ENCODE measurements at regions not wholly inside any gene's neighbourhood (a gene's known extent, or its start where the extent isn't known, plus 50 kb on each side); places are given as distances from the start of the nearest gene placed in this dataset.

DNA sequence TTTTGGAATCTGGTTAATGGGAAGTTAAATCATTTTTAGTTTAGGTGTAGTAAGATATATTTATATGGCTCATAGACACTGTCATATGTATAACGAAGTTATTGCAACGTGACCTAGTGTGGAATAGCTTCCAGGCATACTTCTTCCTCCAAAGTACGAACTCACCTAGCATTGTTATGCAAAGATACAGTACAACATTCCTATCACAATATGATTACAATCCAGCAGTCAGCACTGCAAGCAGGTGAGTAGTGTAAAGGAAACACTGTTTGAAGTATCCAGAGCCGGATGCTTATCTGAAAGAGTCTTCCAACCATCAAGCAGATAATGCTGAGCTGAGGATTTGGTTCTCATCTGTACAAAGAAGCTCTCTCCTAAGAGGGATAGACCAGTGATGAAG, 754.4 kb upstream of the IGFBP3 start:
- no peak for DNase-seq (ENCODE audit: low read depth)
- H3K4me3 ChIP-seq (ENCODE audit: low read depth, low read length), result no peak overlapping the region
- TF ChIP-seq, protein P1, sequence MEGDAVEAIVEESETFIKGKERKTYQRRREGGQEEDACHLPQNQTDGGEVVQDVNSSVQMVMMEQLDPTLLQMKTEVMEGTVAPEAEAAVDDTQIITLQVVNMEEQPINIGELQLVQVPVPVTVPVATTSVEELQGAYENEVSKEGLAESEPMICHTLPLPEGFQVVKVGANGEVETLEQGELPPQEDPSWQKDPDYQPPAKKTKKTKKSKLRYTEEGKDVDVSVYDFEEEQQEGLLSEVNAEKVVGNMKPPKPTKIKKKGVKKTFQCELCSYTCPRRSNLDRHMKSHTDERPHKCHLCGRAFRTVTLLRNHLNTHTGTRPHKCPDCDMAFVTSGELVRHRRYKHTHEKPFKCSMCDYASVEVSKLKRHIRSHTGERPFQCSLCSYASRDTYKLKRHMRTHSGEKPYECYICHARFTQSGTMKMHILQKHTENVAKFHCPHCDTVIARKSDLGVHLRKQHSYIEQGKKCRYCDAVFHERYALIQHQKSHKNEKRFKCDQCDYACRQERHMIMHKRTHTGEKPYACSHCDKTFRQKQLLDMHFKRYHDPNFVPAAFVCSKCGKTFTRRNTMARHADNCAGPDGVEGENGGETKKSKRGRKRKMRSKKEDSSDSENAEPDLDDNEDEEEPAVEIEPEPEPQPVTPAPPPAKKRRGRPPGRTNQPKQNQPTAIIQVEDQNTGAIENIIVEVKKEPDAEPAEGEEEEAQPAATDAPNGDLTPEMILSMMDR (conservative IDR thresholded peaks at IDR 0.05; ENCODE audit: low read depth, low read length), result no peak

DNA sequence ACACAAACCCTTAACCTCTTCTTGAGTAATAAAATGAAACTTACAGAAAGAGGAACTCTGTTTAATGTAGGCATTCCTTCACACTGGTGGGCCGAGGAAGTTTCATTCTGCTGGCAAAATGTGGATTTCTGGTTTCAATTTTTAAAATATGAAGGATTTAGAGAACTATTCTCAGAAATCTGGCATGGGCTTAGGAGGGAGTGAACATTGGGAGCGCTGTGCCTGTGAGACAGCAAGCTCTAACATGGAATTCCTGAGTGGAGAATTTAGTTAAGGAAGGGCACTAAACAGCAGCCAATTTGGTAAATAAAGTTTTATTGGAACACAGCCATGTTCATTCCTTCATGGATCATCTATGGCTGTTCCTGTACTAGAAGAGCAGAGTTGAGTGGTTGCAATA, 751.8 kb upstream of the IGFBP3 start:
- H3K4me3 ChIP-seq (ENCODE audit: low read depth, low read length), result no peak overlapping the region
- DNase-seq (ENCODE audit: low read depth), result no peak
- TF ChIP-seq, protein P1 (conservative IDR thresholded peaks at IDR 0.05; ENCODE audit: low read depth, low read length), result no peak

DNA sequence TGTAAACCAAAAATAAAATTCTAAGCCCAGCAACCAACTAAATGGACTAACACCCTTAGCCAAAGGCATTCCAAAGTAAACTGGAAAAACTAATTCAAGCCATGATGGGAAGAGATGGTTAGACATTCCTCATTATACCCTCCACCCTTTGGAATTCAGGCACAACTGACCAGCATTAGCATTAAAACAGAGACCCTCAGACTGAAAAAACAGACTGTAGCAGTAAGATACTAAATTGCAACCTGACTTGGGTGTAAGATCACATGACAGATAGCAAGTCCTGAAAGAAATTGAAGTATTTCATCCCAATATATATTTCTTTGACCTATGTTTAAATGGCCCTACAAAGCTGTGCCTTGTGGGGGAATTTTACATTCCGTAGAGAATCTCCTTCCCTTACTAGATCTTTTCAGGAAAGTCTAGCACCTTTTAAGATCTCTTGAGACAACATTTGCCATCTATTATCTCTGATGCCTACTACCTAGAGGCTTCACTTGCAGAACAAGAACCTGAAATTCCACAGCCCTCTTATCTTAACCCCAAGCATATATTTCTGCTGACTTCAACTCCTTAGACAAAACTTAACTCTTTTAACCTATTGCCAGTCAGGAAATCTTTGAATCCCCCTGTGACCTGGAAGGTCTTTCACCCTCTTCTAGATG, 750.2 kb upstream of the IGFBP3 start:
- DNase-seq (ENCODE audit: low read depth), result no peak
- TF ChIP-seq, protein P1 (conservative IDR thresholded peaks at IDR 0.05; ENCODE audit: low read depth, low read length), result no peak
- H3K4me3 ChIP-seq (ENCODE audit: low read depth, low read length), result no peak overlapping the region

DNA sequence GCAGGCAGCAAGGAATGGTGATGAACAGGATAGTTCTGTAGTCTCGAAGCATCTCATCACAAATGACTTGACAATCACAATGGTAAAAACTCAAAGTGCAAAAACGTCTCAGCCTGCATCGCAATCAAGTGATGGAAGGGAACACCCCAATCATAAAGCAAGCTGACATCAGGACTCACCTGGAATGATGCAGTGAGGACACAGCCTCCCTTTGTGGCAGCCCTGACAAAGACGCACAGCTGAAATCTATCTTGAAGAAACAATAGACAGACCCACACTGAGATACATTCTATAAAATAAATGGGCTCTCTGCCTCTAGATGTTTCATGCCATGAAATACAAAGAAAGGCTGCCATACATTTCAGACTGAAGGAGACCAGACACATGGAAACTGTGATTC, 748.0 kb upstream of the IGFBP3 start:
- TF ChIP-seq, protein P1 (conservative IDR thresholded peaks at IDR 0.05; ENCODE audit: low read depth, low read length), result no peak
- no peak overlapping the region for H3K4me3 ChIP-seq (ENCODE audit: low read depth, low read length)
- no peak for DNase-seq (ENCODE audit: low read depth)

DNA sequence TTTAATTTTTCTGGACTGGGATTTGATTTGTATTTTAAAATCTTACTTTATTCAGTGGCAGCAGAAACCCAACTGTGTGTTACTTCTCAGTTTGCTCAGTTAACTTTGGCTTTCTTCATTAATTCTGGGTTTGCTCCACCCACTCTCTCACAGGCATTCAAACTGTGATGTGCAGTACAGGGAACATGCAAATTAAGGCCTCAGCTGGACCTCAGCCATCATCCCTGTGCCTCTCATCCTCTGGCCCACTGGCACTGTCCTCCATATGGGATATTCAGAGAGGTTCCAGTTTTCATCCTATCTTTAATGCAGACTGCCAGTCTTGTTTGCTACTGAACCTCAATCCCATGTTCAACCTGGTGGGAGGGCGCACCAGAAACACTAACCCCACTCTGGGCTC, 743.4 kb upstream of the IGFBP3 start:
- H3K4me3 ChIP-seq (ENCODE audit: low read depth, low read length), result no peak overlapping the region
- TF ChIP-seq, protein P1 (conservative IDR thresholded peaks at IDR 0.05; ENCODE audit: low read depth, low read length), result no peak
- no peak for DNase-seq (ENCODE audit: low read depth)

DNA sequence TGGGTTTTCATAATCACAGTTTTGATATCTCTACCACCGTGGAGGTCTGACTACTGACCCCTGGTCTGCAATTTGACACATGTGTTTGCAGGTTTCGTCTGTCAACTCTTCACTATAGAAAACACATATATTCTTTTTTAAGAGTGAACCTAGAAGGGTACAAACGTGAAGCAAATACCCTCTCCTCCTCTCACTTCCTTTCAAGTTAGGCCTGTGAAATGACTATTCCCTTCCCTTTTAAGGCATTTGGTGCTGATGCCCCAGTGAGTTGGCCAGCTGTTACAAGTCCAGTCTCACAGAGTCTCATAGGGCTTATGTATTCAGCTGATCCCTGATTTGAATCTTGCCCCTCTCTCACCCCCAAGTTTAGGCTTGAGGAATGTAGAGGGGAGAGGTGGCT, 742.0 kb upstream of the IGFBP3 start:
- TF ChIP-seq, protein P1 (conservative IDR thresholded peaks at IDR 0.05; ENCODE audit: low read depth, low read length), result no peak
- no peak overlapping the region for H3K4me3 ChIP-seq (ENCODE audit: low read depth, low read length)
- DNase-seq (ENCODE audit: low read depth), result no peak

DNA sequence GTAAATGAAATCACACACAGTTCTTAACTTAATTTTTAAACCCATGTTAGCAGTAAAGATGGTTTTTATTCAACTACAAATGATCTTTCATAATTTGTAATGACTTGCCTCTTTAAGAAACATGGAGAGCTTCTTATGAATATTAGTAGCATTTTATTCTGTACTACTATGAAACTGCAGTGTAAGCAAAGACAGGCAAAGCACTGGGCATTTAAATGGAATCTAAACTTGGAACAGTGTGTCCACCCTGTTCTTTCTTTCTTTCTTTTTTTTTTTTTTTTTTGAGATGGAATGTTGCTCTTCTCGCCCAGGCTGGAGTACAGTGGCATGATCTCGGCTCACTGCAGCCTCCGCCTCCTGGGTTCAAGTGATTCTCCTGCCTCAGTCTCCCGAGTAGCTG, 740.4 kb upstream of the IGFBP3 start:
- TF ChIP-seq, protein P1 (conservative IDR thresholded peaks at IDR 0.05; ENCODE audit: low read depth, low read length), result no peak
- H3K4me3 ChIP-seq (ENCODE audit: low read depth, low read length), result no peak overlapping the region
- DNase-seq (ENCODE audit: low read depth), result no peak
